NB4 (cell line): ENCODE measurements at regions not wholly inside any gene's neighbourhood (a gene's known extent, or its start where the extent isn't known, plus 50 kb on each side); places are given as distances from the start of the nearest gene placed in this dataset.

Source experiments
- POLR2A ChIP-seq: IDR thresholded peaks from 2 replicates; pipeline ENCODE4 v1.6.1; 2011; ENCODE audit warnings: mild to moderate bottlenecking; ENCODE audit not compliant: insufficient read length; ENCODE audit errors: extremely low read depth
- TF ChIP-seq, protein P1 (sequence below): IDR thresholded peaks from one replicate; pipeline ENCODE4 v1.5.1; 2012; ENCODE audit warnings: low read depth, low read length

DNA sequence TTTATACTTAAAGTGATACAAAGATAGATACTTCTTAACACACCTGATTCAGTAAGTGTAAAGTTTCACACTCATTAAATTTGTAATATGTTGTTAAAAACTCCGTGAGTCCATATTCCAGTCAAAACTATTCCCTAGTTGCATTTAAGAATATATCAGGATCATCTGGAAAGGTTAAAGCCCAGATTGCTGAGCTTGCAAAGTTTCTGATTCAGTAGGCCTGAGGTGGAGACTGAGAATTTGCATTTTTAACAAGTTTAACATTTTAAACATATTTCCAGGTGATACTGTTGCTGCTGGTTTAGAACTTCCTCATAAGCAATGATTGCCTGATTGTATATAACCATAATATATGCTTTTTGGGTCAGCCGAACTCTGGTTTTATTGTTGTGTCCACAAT lies 1998.6 kb upstream of the PCDH20 start:
- TF ChIP-seq, protein P1, sequence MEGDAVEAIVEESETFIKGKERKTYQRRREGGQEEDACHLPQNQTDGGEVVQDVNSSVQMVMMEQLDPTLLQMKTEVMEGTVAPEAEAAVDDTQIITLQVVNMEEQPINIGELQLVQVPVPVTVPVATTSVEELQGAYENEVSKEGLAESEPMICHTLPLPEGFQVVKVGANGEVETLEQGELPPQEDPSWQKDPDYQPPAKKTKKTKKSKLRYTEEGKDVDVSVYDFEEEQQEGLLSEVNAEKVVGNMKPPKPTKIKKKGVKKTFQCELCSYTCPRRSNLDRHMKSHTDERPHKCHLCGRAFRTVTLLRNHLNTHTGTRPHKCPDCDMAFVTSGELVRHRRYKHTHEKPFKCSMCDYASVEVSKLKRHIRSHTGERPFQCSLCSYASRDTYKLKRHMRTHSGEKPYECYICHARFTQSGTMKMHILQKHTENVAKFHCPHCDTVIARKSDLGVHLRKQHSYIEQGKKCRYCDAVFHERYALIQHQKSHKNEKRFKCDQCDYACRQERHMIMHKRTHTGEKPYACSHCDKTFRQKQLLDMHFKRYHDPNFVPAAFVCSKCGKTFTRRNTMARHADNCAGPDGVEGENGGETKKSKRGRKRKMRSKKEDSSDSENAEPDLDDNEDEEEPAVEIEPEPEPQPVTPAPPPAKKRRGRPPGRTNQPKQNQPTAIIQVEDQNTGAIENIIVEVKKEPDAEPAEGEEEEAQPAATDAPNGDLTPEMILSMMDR, result no peak
- no peak for TF ChIP-seq POLR2A
